ENCODE measurements at regions not wholly inside any gene's neighbourhood (a gene's known extent, or its start where the extent isn't known, plus 50 kb on each side); places are given as distances from the start of the nearest gene placed in this dataset.

GRCh38 chr11:32163557-32163956 is 72.7 kb downstream of the RCN1 start:
- peak overlapping the region; percentile 48; the same call in 1 of the 2 replicates for H3K27ac ChIP-seq (ENCODE audit: low read length)
- H3K36me3 ChIP-seq (replicated peaks; ENCODE audit: insufficient read depth, low read length): no peaks in the 10 kb centered on the region
- no peaks in the 10 kb centered on the region for H3K9me2 ChIP-seq (replicated peaks; ENCODE audit: insufficient read depth, low read length)
- no peaks in the 10 kb centered on the region for H3K27me3 ChIP-seq (replicated peaks; ENCODE audit: insufficient read depth, low read length)
- no peak overlapping the region for H2AFZ ChIP-seq (ENCODE audit: low read length)
- no peak overlapping the region for H3K9ac ChIP-seq (ENCODE audit: low read length)
- 0 out of 2 replicates have a peak, but pooled peaks cover 8% of the 10 kb centered on the region for H3F3A ChIP-seq (ENCODE audit: insufficient read depth, low read length)
- no peaks in the 10 kb centered on the region for H4K20me1 ChIP-seq (ENCODE audit: insufficient read depth, low read length)
- peaks cover 24% of the 10 kb centered on the region for H3K4me1 ChIP-seq (ENCODE audit: low read length)
- DNase-seq: no peak
- no peak overlapping the region; the same call in 1 of the 2 replicates for H3K4me2 ChIP-seq (ENCODE audit: low read depth, low read length)
- H3K9me3 ChIP-seq (replicated peaks; ENCODE audit: insufficient read depth, low read length): no peaks in the 10 kb centered on the region
- no peak overlapping the region for H3K4me3 ChIP-seq (ENCODE audit: low read length)
- TF ChIP-seq EZH2 (optimal IDR thresholded peaks at IDR 0.05; ENCODE audit: low read depth, low read length) (no peak), CTCF (IDR thresholded peaks at IDR 0.05; ENCODE audit: low read length) (no peak), EZH2phosphoT487 (IDR thresholded peaks at IDR 0.05; ENCODE audit: low read length) (no peak)
- H3K79me2 ChIP-seq (ENCODE audit: low read length): no peaks in the 10 kb centered on the region

- Histone ChIP-seq H3K9me2 (replicated peaks; ENCODE audit: insufficient read depth, low read length) (no peaks in the 10 kb centered on the region), H3K27me3 (replicated peaks; ENCODE audit: insufficient read depth, low read length) (no peaks in the 10 kb centered on the region), H3K4me1 (ENCODE audit: low read length) (peaks cover 24% of the 10 kb centered on the region), H3K27ac (ENCODE audit: low read length) (no peak overlapping the region), H2AFZ (ENCODE audit: low read length) (no peak overlapping the region), H3K9me3 (replicated peaks; ENCODE audit: insufficient read depth, low read length) (no peaks in the 10 kb centered on the region), H3K4me2 (ENCODE audit: low read depth, low read length) (no peak overlapping the region), H3K4me3 (ENCODE audit: low read length) (no peak overlapping the region), H3F3A (ENCODE audit: insufficient read depth, low read length) (0 out of 2 replicates have a peak, but pooled peaks cover 8% of the 10 kb centered on the region), H4K20me1 (ENCODE audit: insufficient read depth, low read length) (no peaks in the 10 kb centered on the region), H3K9ac (ENCODE audit: low read length) (no peak overlapping the region), H3K36me3 (replicated peaks; ENCODE audit: insufficient read depth, low read length) (no peaks in the 10 kb centered on the region), H3K79me2 (ENCODE audit: low read length) (no peaks in the 10 kb centered on the region)
- TF ChIP-seq CTCF (IDR thresholded peaks at IDR 0.05; ENCODE audit: low read length) (no peak), EZH2phosphoT487 (IDR thresholded peaks at IDR 0.05; ENCODE audit: low read length) (no peak), EZH2 (optimal IDR thresholded peaks at IDR 0.05; ENCODE audit: low read depth, low read length) (no peak)
- no peak for DNase-seq
Measured at GRCh38 chr11:32164836-32165235, 74.0 kb downstream of the RCN1 start.

GRCh38 chr11:32168924-32169323 is 78.0 kb downstream of the RCN1 start:
- Histone ChIP-seq H3K9me2 (replicated peaks; ENCODE audit: insufficient read depth, low read length) (no peaks in the 10 kb centered on the region), H3K27ac (ENCODE audit: low read length) (no peak overlapping the region), H3K27me3 (replicated peaks; ENCODE audit: insufficient read depth, low read length) (no peaks in the 10 kb centered on the region), H3K4me3 (ENCODE audit: low read length) (no peak overlapping the region), H3K36me3 (replicated peaks; ENCODE audit: insufficient read depth, low read length) (no peaks in the 10 kb centered on the region), H3K4me1 (ENCODE audit: low read length) (no peaks in the 10 kb centered on the region), H3F3A (ENCODE audit: insufficient read depth, low read length) (no peaks in the 10 kb centered on the region), H3K9ac (ENCODE audit: low read length) (no peak overlapping the region), H4K20me1 (ENCODE audit: insufficient read depth, low read length) (no peaks in the 10 kb centered on the region), H3K9me3 (replicated peaks; ENCODE audit: insufficient read depth, low read length) (no peaks in the 10 kb centered on the region), H3K79me2 (ENCODE audit: low read length) (no peaks in the 10 kb centered on the region), H2AFZ (ENCODE audit: low read length) (no peak overlapping the region), H3K4me2 (ENCODE audit: low read depth, low read length) (no peak overlapping the region)
- no peak for TF ChIP-seq EZH2phosphoT487 (IDR thresholded peaks at IDR 0.05; ENCODE audit: low read length)
- TF ChIP-seq CTCF (IDR thresholded peaks at IDR 0.05; ENCODE audit: low read length): no peak
- TF ChIP-seq EZH2 (optimal IDR thresholded peaks at IDR 0.05; ENCODE audit: low read depth, low read length): no peak
- DNase-seq: no peak

Measured in MM.1S (cell line).